Amniotic epithelial cell (primary cell): ENCODE measurements at regions not wholly inside any gene's neighbourhood (a gene's known extent, or its start where the extent isn't known, plus 50 kb on each side); places are given as distances from the start of the nearest gene placed in this dataset.
A peak's percentile ranks its signal among the peaks of the same experiment; 100 is the strongest.
"Not testable (repeated sequence)": the region's sequence is repeated elsewhere in the genome, so short reads cannot be mapped to it uniquely, and the experiment has no call there.

Experiments
- DNase-seq: peaks from one replicate; pipeline ENCODE4 v3.0.0-alpha.2; 2010; ENCODE audit warnings: low read depth

DNA sequence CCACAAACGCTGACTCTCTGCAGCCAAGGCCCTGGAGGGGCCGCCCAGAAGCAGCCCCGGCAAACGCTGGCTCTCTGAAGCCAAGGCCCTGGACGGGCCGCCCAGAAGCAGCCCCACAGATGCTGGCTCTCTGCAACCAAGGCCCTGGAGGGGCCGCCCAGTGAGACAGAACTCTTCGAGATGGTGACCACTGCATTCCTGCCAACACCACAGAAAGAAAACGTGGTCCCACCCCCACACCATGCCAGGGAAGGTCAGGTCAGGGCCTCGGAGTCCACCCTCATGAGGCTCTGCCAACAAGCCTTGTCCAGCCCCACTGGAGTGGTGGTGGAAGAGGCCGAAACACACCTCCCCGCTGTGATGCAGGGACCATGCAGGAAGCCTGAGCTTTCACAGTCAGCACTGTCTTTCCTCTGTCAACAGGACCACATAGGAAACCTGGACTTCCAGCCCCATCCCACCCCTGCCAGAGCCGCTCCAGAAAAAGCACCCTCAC lies 97.5 kb downstream of the DLL1 start:
- DNase-seq = no peak

DNA sequence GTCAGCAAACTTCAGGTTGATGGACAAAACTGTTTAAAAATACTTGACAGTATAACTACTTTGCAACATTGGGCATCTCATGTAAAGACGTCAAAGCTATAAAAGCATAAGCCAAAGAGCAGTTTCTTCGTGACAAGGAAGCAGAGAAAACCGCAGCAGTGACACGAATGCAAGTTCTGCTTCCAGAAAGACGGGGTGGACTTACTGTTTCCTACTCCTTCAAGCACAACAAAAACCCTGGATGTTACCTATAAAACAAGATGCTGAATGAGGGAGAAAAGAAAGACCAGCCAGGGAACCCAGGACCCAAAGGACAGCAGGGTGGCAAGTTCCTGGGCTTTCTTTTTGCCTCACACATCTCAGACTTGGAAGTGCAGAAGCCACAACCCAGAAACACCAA lies 98.0 kb downstream of the DLL1 start:
- DNase-seq = no peak

DNA sequence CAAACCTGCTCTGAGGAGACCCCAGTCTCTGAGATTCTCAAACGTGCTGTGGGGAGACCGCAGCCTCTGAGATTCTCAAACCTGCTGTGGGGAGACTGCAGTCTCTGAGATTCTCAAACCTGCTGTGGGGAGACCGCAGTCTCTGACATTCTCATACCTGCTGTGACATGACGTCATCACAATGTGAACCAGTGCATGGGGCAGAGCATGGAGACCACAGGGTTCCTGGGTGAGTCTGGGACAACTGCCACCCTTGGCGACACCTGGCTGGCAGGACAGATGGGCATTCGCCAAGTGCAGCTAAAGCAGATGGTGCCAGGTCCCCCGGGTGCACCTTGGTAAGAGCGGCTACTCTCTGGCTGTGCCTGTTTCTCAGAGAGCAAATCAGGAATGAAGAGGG lies 98.8 kb downstream of the DLL1 start:
- not testable (repeated sequence) for DNase-seq

DNA sequence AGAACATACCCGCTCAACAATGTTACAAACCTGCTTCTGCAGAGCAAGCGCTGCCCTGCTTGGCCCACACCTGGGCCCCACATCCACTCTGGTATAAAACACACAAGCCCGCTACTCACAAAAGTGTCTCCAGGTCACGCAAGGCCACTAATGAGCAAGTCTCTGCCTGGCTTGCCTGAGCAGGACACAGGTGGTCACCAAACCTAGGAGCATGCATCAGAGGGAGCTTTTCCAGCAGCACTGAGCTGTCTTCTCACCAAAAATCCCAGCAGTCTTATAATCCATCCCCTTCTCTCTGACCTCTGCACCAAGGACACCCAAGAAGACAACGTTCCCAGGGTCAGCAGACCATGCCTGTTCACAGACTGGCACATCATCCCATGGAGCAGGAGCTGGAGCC lies 100.8 kb downstream of the DLL1 start:
- DNase-seq = no peak

DNA sequence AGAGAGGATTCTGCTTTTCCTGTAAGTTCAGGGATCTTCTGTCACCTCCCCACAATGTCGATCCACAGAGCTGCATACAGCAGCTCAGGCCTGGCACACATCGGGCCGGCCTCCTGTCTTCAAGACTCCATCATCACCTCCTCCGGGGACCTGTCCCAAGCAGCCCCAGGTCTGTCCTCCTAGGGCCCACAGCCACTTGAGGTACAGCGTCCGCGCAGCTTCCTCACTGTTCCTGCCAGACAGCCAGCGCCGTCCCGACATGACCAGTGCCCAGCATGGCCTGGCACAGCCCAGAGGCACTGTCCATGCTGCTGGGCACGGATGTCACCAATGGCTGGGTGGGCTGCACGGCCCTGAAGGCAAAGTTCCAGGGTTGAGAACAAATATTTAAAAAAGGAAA lies 101.6 kb downstream of the DLL1 start:
- no peak for DNase-seq

DNA sequence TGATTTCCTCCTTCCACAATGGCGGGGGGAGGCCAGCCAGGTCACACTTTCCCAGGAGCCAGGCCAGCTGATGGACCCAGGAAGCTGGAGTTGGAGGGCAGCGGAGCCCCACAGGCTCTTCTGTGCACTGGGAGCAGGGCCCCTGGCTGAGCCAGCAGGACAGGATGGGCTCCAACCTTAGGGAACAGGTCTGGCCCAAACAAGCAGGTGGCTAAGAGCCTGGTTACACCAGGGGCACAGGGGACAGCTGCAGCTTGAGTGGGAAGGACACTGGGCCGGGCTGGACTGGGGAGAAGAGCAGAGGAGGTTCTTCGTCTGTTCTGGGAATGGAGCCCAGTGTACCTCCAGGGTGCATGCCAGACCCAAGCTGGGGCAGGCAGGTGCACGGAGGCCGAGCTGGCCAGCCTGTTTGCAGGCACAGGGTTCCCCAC lies 102.3 kb downstream of the DLL1 start:
- no peak for DNase-seq

DNA sequence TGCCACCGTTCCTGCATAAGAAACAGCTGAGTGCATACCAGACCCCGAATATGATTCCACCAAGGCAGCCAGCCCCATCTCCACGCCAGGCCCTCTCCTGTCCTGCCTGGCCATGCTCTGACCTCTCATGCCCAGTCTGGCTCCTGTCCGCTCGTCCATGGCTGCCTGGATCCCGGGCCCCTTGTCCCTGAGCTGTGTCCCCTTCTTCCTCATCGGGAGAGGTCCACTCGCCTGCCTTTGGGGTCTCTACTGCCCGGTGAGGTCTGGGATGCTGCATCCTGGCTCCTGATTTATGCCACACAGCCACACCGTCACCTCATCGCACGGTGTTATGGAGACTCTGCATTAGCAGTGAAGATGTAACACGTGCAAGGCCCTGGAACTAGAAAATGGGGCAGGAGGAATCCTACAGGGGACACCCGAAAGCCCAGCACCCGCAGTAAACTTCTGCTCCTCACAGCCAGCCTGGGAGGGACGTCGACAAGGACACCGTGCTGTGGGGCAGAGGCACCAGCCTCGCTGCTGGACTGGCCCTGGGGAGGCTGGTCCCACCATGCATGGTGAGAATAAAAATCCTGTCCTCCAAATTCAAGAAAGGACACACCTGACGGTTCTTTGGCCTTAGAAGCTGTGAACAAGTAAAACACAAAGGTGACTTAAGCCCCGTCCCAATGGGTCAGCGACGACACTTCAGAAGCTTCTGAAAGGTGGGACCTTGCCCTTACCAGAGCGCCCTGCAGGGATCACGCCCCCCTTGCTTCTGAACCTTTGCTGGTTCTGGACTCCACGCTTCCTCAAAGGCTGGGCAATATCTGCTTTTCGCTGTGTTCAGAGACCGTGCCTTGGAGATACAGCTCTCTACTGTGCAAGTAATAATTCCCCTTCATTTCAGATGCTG lies 103.0 kb downstream of the DLL1 start:
- DNase-seq = no peak

DNA sequence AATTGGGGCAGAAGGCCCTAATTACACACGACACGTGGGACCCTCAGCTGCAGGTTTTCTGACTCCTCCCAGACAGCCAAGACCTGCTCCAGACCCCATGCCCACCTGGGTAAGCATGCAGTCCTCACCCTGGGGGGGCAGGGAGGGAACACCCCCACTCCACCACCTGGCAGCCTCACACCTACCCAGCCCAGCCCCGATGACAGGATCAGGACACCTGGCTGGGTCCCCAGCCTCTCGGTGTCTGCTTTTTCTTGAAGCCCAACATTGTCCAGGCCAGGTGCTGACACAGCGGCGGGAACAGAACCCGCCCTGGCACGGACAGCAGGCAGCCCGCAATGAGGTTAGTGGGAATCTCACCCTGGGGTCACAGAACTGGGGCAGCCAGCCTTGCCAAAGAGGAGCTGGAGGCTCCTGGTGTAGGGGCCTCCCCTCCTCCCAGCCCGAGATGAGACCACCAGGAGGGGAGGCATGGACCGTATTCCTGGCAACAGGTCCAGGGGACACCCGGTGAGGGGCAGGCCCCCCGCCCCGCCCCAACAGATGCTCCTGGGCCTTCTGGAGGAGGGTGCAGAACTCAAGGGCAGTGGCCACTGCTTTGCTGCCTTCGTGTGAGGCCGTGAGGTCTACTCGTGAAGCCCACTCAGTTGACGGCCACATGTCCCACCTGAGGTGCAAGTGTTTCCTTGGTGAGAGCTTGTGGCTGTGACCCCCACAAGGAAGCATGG lies 103.8 kb downstream of the DLL1 start:
- DNase-seq = no peak

DNA sequence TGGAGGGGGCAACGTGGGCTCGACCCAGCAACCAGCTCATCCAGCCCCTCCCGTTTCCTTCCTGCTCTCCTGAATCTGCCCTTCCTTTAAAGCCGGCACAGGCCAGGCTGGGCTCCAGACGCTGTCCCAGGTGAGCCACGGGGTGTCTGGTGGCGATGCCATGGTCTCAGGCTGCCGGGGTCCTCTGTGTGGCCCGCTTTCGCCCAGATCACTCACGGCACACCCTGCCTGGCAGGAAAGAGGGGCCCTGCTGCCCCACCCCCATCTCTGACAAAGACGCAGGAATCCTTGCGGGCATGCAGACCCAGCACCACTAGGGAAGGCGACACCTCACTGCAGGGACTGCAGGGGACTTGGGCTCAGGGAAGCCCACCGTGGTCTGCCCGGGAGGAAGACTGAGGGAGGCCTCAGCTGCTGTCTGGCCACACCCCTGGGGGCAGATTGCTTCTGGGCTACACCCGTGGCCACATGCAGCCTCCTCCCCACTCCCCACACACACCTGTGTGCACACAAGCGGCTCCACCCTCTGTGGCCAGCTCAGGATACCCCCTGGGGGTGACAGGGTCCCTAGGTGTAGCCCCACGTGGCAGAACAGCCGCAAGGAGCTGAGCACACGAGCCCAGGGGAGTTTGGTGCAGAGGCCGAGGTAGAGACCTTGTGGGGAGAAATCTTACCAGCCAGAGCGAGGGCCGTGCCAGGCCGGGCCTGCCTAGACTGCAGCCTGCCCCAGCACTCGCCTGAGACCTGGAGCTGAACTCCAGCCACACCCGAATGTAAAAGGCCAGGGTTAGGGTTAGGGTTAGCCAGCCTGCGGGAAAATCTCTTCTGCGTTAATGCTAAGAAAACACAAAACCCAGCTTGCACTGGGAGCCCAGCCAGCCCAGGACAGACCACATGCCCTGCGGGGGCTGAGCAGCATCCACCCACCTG lies 104.6 kb downstream of the DLL1 start:
- DNase-seq = no peak

DNA sequence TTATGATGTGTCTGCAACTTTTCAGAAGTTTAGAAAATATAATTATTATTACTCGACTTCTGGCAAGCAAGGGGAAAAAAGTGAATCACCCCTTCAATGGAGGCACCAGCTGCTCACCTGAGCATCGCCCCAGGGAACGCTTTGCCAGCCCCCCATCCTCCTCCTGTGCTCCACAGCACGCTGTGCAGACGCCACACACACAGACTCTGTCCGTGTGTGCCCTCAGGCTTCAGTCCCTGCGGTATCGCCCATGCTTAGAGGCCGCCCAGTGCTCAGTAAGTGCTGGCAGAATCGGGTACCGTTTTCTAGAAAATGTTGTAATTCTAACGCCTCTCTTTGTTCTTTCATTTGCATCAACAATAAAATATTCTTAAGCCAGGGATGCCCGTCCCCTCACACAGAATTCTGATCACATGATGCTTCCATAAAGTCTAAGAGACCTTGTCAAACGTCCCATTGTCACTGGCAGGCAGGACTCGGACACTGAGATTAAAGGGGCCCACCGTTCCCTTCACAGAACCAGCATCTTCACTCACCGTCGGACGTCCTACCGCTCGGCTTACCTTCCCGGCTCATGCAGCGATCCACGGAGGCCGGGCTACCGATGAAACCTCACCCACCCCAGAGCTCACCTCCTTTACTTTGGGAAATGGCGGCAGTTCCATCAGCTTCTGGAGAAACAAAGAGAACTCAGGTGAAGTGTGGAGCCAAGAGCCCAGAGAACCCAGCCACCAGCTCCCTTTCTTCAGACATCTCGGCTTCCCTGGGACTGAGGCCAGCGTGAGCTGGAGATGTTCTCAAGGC lies 105.5 kb downstream of the DLL1 start:
- DNase-seq = no peak

DNA sequence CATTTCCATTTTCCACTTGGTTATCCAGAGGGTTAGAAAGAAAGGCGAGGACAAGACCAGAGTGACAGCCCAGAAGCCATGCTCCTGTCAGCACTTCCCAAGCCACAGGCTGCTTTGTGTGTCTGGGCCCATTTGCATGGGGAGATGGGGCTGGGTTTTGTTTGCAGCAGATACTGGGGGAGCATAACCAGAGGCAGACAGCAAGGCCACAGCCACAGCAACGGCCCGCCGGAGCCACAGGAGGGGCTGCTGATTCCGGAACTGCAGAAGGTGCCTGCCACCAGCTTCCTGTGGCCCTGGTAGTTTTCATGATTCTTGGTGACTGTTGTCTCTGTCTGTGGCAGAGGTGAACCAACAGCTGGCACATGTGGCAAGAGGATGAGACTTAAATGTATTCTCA lies 106.6 kb downstream of the DLL1 start:
- DNase-seq = no peak

DNA sequence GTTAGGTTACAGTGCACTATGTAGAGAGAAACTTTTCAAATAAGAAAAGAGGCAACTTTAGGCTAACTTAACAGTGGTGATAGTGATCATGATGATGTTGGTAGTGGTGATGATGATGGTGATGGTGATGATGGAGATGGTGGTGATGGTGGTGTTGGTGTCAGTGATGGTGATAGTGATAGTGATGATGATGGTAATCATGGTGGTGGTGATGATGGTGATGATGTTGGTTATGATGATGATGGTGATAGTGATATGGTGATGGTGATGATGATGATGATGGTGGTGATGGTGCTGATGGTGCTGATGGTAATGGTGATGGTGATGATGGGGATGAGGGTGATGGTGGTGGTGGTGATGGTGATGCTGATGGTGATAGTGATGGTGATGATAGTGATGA lies 107.4 kb downstream of the DLL1 start:
- no peak for DNase-seq

DNA sequence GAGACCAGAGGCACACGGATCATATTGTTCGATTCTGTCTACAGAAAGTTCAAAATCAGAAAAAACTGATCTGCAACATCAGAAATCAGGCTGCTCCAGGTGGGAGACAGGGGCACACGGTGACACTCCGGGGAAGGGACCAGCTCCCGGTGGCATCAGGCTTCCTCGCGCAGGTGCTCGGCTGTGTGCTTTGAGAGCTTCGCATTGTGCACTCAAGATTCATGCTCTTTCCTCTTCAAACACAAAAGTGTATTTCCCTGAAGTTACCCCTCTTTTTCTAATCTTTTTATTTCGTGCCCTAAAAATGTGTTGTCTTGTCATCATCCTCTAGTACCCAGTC lies 108.1 kb downstream of the DLL1 start:
- no peak for DNase-seq

DNA sequence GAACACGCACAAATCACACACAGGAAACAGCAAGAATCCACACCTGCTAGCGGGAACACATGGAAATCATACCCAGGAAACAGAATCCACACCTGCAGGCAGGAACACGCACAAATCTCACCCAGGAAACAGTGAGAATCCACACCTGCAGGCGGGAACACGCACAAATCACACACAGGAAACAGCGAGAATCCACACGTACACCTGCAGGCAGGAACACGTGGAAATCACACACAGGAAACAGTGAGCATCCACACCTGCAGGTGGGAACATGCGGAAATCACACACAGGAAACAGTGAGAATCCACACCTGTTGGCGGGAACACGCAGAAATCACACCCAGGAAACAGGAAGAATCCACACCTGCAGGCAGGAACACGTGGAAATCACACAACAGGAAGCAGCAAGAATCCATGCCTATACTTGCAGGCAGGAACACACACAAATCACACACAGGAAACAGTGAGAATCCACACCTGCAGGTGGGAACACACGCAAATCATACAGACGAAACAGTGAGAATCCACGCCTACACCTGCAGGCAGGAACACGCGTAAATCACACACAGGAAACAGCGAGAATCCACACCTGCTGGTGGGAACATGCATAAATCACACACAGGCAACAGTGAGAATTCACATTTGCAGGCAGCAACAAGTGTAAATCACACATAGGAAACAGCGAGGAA lies 108.6 kb downstream of the DLL1 start:
- no peak for DNase-seq

DNA sequence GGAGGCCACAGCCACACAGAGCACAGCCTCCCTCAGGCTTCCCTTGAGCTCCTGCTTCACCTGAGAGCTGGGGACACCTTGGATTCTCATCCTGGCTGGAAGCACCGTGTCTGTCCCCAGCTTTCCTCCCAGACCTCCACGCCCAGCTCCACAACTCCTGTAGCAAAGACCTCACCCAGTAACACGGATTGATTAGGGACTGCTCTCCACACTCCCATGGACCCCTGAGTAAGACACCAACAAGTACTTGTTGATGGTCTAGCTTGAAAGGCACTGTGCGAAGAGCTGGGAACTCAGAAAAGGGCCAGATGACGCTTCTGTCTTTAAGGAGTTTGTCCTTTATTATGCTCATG lies 109.6 kb downstream of the DLL1 start:
- DNase-seq = no peak

DNA sequence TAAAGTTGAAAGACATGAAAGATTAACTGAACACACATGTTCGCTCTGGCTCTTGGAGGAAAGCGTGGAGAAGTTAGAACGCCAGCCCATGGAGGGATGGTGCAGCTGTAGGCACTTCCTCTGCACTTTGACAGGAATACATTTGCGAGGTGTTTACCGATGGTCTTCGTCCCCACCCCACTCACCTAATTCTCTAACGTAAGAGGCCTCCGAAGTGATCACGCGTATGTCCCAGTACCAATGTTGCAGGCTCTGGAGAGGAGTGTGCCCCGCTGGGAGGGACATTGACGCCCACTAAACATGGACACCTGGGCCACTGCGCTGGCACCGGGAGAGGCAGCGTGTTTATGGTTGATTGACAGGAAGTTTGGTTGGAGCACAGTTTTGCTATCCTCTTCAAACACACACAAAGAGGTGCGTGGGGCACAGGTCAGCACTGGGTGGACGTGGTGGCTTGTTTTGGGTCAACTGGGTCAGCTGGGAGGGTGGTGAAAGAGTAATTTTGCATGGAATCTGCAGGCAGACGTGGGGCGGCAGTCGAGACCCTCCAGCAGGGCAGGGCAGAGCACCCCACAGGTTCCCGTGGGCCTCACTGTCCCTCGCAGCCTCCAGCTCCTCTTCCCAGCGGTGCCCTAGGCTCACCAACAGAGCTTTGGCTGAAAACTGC lies 110.1 kb downstream of the DLL1 start:
- no peak for DNase-seq

DNA sequence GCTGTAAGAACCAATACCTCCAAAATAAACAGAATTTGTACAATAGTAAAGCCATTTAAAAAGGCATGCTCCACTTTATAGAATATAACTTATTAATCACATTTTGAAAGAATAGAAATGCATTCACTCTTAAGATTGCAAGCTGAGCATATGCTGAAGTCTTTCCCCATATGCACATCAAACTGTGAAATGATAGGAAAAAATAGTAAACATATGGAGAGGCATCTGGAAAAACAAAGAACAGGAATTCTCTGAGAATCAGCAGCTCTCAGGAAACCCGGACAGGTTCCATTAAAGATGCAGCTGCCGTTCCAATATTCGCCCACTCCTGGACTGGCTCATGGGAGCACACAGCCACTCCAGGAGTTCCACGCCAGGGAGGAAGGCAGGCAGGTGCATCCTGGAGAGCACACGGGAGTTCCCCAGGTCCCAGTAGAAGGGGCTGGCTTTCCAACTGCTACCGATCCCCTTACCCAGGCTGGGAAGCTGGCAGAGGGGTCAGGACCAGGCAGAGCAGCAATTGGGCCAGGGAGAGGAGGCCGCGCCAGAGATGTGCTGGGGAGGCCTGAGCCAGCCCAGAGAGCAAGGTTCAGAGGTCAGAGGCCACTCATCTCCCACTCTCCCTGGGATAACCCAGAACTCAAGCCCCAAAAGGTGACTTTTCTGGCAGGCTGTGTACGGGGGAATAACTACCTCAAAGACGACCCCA lies 111.1 kb downstream of the DLL1 start:
- DNase-seq = no peak

DNA sequence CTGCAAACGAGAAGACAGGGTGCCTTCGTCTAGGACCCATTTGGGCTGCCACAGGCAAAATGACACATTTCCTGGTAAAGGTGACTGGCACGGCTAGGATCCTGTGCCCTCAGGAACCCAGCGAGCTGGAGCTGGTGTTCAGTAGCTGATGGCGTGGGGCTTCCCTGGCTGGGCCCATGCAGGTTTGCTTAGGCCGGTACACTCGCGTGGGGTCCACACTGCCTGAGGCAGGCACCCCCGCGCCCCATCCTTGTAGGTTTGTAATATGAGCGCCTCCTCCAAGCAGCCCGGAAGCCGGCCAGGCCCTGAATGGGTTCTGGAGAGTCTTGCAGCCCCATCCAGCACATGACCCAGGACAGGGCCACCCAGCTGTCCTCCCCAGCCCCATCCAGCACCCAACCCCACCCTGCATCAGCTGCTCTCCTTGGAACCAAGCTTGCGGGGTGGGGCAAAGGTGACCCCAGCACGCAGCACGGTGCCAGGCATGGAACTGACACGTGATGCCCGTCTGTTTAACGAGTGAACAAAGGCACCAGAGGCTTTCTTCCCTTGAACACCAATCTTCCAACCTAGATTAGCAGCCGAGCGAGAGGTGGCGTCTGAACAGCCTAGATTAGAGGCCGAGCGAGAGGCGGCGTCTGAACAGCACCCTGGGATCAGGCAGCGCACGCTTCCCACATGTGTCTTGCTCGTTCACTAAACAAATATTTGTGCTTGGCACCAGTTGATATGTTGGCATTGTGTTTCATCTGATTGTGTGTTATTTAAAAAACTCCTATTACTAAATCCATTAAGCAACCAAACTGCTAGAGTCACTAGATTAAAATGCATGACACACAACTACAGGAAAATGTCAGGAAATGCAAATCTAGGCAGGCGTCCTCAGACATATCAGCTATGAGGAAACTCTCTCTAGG lies 112.1 kb downstream of the DLL1 start:
- peak; percentile 6 for DNase-seq
